HepG2 (cell line): ENCODE measurements at regions not wholly inside any gene's neighbourhood (a gene's known extent, or its start where the extent isn't known, plus 50 kb on each side); places are given as distances from the start of the nearest gene placed in this dataset.

Source experiments
- ATAC-seq: fragments of 200-7000 bp; cut with Tn5 transposase; 3 replicates; pipeline ENCODE4 v1.9.1; 2020; ENCODE audit warnings: mild to moderate bottlenecking, moderate library complexity
- BruUV-seq: library from RNA; stranded (reverse); fragments of 400-500 nt; replicated peaks from 2 replicates; lab custom pipeline; 2021; lab: Mats Ljungman, UMichigan
- CTCF ChIA-PET: fragments of 300-600 bp; formaldehyde crosslinking; extraction: SDS; loops from one replicate; lab custom pipeline; 2021; ENCODE audit warnings: low total read pairs, inconsistent platforms, low intra/inter-chr PET ratio; lab: Yijun Ruan, JAX
- POLR2A ChIA-PET: fragments of 350-600 bp; sonication (Branson Sonifier 250); formaldehyde crosslinking; loops from one replicate; lab custom pipeline; 2020; ENCODE audit warnings: antibody characterized with exemption, inconsistent platforms; lab: Yijun Ruan, JAX
- DNase-seq: peaks from one replicate; pipeline ENCODE4 v3.0.0-alpha.2; 2015; ENCODE audit warnings: low spot score
- FAIRE-seq: peaks from 3 replicates; lab custom pipeline; 2011; peaks lifted over from hg19 to GRCh38; lab: Jason Lieb, UNC
- H2AFZ ChIP-seq: one replicate; pipeline ENCODE4 v1.6.1; 2011; ENCODE audit warnings: low read length, inconsistent platforms
- H3K27ac ChIP-seq: fragments of 300-600 bp; 3 replicates; pipeline ENCODE4 v1.8.0; 2011; ENCODE audit warnings: mixed run types, mild to moderate bottlenecking, mixed read lengths, low read length, inconsistent platforms; ENCODE audit not compliant: insufficient read depth; ENCODE audit errors: extremely low read length
- H3K27me3 ChIP-seq, 2 experiments: fragments of 200-600 bp in 1 of 2; 2 replicates in 1 of 2; 3 replicates in 1 of 2; pipeline versions ENCODE4 v1.6.0 to v1.8.0; 2011; ENCODE audit warnings: low read length in 2 of 2, mild to moderate bottlenecking in 2 of 2, moderate library complexity in 2 of 2, inconsistent platforms in 1 of 2; ENCODE audit not compliant: insufficient read depth in 2 of 2, control insufficient read depth in 1 of 2
- H3K36me3 ChIP-seq, 2 experiments: fragments of 200-600 bp in 1 of 2; replicated peaks in 1 of 2; 2 replicates in 1 of 2; 3 replicates in 1 of 2; pipeline versions ENCODE4 v1.5.1 to v1.8.0; 2011; ENCODE audit warnings: low read length in 2 of 2, inconsistent platforms in 1 of 2; ENCODE audit not compliant: insufficient read depth in 2 of 2, control insufficient read depth in 1 of 2
- H3K4me1 ChIP-seq: 2 replicates; pipeline ENCODE4 v1.5.1; 2012; ENCODE audit warnings: low read length, inconsistent platforms; ENCODE audit not compliant: insufficient read depth
- H3K4me2 ChIP-seq: 2 replicates; pipeline ENCODE4 v1.6.0; 2011; ENCODE audit warnings: low read depth, low read length, inconsistent platforms
- H3K4me3 ChIP-seq, 3 experiments: fragments of 200-600 bp in 1 of 3; sonication (generic), shearing (Covaris generic) in 1 of 3; replicated peaks in 1 of 3; 2 replicates each; pipeline ENCODE4 v1.5.1; 2011 to 2016; ENCODE audit warnings: low read length in 3 of 3, inconsistent platforms in 2 of 3, low read depth in 2 of 3, mild to moderate bottlenecking in 2 of 3, control low read depth in 1 of 3, mixed read lengths in 1 of 3; ENCODE audit not compliant: insufficient read depth in 1 of 3
- H3K79me2 ChIP-seq: one replicate; pipeline ENCODE4 v1.6.1; 2011; ENCODE audit warnings: low read length, inconsistent platforms; ENCODE audit not compliant: insufficient read depth
- H3K9ac ChIP-seq: 2 replicates; pipeline ENCODE4 v1.6.0; 2011; ENCODE audit warnings: mild to moderate bottlenecking, low read depth, low read length, inconsistent platforms; ENCODE audit not compliant: insufficient read depth
- H3K9me3 ChIP-seq: 2 replicates; pipeline ENCODE4 v1.5.1; 2012; ENCODE audit warnings: mild to moderate bottlenecking, low read length
- H4K20me1 ChIP-seq: 2 replicates; pipeline ENCODE4 v1.6.0; 2011; ENCODE audit warnings: inconsistent platforms, mild to moderate bottlenecking, low read length, moderate library complexity; ENCODE audit not compliant: insufficient read depth
- DMAP1 ChIP-seq: IDR thresholded peaks from 2 replicates; pipeline ENCODE4 v1.6.1; 2016
- ESRRA ChIP-seq: sonication (generic); formaldehyde crosslinking; IDR thresholded peaks from 2 replicates; pipeline ENCODE4 v1.5.1; 2020; ENCODE audit warnings: mild to moderate bottlenecking, low read depth, missing genetic modification reagents
- FOXK2 ChIP-seq: fragments of 450-650 bp; IDR thresholded peaks from 2 replicates; pipeline ENCODE4 v1.6.1; 2016
- MAZ ChIP-seq, 2 experiments: sonication (generic) in 1 of 2; formaldehyde crosslinking in 1 of 2; IDR thresholded peaks; 2 replicates each; pipeline versions ENCODE4 v1.5.0 to v1.6.1; 2012 to 2020; ENCODE audit warnings: low read depth in 2 of 2, mild to moderate bottlenecking in 2 of 2, borderline replicate concordance in 1 of 2, improper control_type of control experiment in 1 of 2, low read length in 1 of 2, missing genetic modification reagents in 1 of 2, moderate library complexity in 1 of 2
- NCOA5 ChIP-seq: sonication (generic); formaldehyde crosslinking; IDR thresholded peaks from 2 replicates; pipeline ENCODE4 v1.4.0; 2020; ENCODE audit warnings: missing genetic modification reagents
- THRA ChIP-seq: sonication (generic); formaldehyde crosslinking; IDR thresholded peaks from 2 replicates; pipeline ENCODE4 v1.4.0; 2020; ENCODE audit warnings: missing genetic modification reagents, borderline replicate concordance
- TIGD3 ChIP-seq: sonication (generic); formaldehyde crosslinking; IDR thresholded peaks from 2 replicates; pipeline ENCODE4 v1.5.1; 2020; ENCODE audit warnings: mild to moderate bottlenecking, missing genetic modification reagents, borderline replicate concordance
- ZNF549 ChIP-seq: sonication (generic); formaldehyde crosslinking; IDR thresholded peaks from 2 replicates; pipeline ENCODE4 v1.5.0; 2020; ENCODE audit warnings: missing genetic modification reagents
- ZNF7 ChIP-seq: IDR thresholded peaks from 2 replicates; pipeline ENCODE4 v1.6.1; 2016; ENCODE audit warnings: missing biosample characterization, missing genetic modification reagents
- ZNF770 ChIP-seq: sonication (generic); formaldehyde crosslinking; IDR thresholded peaks from 2 replicates; pipeline ENCODE4 v1.5.0; 2020; ENCODE audit warnings: mild to moderate bottlenecking, missing genetic modification reagents
- WGBS: methylation state at CpG from one replicate; pipeline ENCODE4 v1.1.6; 2017; ENCODE audit warnings: low lambda C conversion rate; 5-methylcytosine and 5-hydroxymethylcytosine counted together
- in situ Hi-C: cut with HindIII; loops from 2 replicates; pipeline ENCODE4 v1.10.0; 2017; ENCODE audit warnings: low pct_unique_long_range_greater_than_20kb; ENCODE audit not compliant: extremely low pct_ligation_motif_present
- intact Hi-C: fragments of 100-400 bp; cut with micrococcal nuclease; formaldehyde crosslinking; loops from one replicate; pipeline ENCODE4 v1.10.0; 2022; ENCODE audit not compliant: unreplicated experiment

DNA sequence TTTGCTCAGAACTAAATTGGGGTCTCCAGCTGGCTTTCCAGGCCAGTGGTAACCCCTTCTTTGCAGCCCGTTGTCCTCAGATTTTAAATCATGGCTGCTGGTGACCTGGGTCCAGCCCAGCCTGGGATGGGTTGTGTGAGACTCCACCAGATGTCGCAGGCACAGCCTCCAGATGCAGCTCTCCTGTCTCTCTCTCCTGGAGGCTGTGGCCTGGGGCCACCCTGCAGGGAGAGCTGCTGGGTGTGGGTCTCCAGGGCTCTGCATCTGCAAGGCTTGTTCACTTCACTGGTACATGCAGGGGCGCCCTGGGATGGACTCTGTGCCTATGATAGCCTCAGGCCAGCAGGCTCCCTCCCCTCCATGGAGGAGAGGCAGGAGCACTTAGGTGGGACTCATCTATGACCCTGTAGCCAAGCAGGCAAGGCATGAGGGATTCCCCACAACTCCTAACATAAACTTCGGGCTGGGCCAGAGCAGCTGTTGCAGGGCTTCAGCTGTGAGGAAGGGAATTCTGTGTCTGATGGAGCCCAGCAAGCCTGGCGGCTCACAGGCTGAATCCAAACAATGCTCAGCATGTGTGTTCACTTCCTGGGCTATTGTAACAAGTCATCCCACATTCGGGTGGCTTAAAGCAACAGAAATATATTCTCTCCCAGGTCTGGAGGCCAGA, 94.7 kb upstream of the NXT1 start:
- FAIRE-seq (no peak), DNase-seq (no peak), ATAC-seq (peak; percentile 71)
- Histone ChIP-seq H3K4me1 (no peaks in the 10 kb centered on the region), H3K4me3 (no peak overlapping the region), H3K36me3 (no peaks in the 10 kb centered on the region), H4K20me1 (no peaks in the 10 kb centered on the region), H3K27ac (no peak overlapping the region), H3K4me2 (no peak overlapping the region), H3K79me2 (no peaks in the 10 kb centered on the region), H2AFZ (no peak overlapping the region), H3K9me3 (no peaks in the 10 kb centered on the region), H3K9ac (no peak overlapping the region), H3K27me3 (peaks cover 3 to 5% of the 10 kb centered on the region in 2 experiments; a peak in 4 of 5 replicates)
- in situ Hi-C loops = no loop called here
- ChIA-PET CTCF (no interaction called here), POLR2A (interaction anchor here (1.1 kb wide), 1 partner anchor 15 kb away, joined by 3 read pairs; no protein-coding TSS in a partner anchor)
- intact Hi-C loops = loop anchor here (5.0 kb wide), 1 partner anchor 66 kb away; no protein-coding TSS in a partner anchor
- WGBS = 4% methylated on average over 4 of the region's 6 CpGs
- BruUV-seq = no TSS peak
- no peak for TF ChIP-seq ZNF7
- no peak for TF ChIP-seq ZNF549 (CRISPR knock-in tag)
- TF ChIP-seq THRA (CRISPR knock-in tag) = no peak
- no peak for TF ChIP-seq NCOA5 (CRISPR knock-in tag)
- no peak for TF ChIP-seq ZNF770
- no peak for TF ChIP-seq FOXK2
- TF ChIP-seq ESRRA (CRISPR knock-in tag) = no peak
- no peak for TF ChIP-seq MAZ (IDR thresholded peaks at IDR 0.05; ENCODE audit: borderline replicate concordance, low read depth, low read length)
- no peak for TF ChIP-seq MAZ (CRISPR knock-in tag; IDR thresholded peaks at IDR 0.05; ENCODE audit: low read depth)
- no peak for TF ChIP-seq TIGD3
- TF ChIP-seq DMAP1 (CRISPR knock-in tag) = no peak
